ENCODE measurements at regions not wholly inside any gene's neighbourhood (a gene's known extent, or its start where the extent isn't known, plus 50 kb on each side); places are given as distances from the start of the nearest gene placed in this dataset.
"Not testable (repeated sequence)": the region's sequence is repeated elsewhere in the genome, so short reads cannot be mapped to it uniquely, and the experiment has no call there.

DNA sequence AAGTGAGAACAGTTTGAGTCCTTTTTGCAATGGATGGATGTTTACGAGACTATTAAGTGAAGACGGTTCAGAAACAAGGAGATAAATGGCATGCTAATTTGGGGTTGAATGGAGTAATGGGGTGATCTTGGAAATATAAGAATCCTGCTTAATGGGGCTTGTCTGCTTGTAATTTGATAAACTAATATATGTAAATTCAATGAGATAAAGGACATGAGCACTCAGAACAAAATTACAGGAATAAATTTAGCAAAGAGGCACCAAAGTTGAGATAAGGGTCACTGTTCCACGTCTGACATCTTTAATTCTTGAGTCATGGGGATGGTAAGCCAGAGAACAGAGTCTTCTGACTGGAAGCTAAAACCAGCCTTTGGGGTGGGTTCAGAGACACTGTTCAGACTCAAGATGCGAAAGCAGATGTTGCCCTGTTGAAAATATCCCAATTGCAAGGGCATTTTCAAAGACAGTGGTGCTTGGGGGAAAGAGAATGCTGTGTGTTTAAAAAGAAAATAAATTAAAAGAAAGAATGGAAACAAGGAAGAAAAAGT is 67.8 kb upstream of the CHRNB4 start:
- BruUV-seq (replicated peaks): no TSS peak
- H3K79me2 ChIP-seq (ENCODE audit: insufficient read depth, low read length): no peaks in the 10 kb centered on the region
- RAD21 ChIA-PET (ENCODE audit: low non-redundant PET in 1 of 2, low total read pairs in 2 of 2, uncharacterized antibody in 2 of 2, unreplicated experiment in 2 of 2): interaction anchor here (0.5 to 1.8 kb wide), 4 partner anchors 69 to 401 kb away, joined by 3 to 4 read pairs (median 4); no protein-coding TSS in a partner anchor
- CTCF ChIA-PET: interaction anchor here (0.6 to 2.6 kb wide), 6 partner anchors 16 to 400 kb away, joined by 3 to 19 read pairs (median 4); no protein-coding TSS in a partner anchor
- H2AFZ ChIP-seq (ENCODE audit: low read depth, low read length, poor library complexity, severe bottlenecking): peak overlapping the region; percentile 99
- intact Hi-C loops (cut with micrococcal nuclease): loop anchor here (1.0 to 5.0 kb wide), 4 partner anchors 70 to 401 kb away; no protein-coding TSS in a partner anchor
- ATAC-seq (no peak), DNase-seq (ENCODE audit: low read depth, low spot score) (no peak)
- no peaks in the 10 kb centered on the region for H3K36me3 ChIP-seq (ENCODE audit: control insufficient read depth in 1 of 2, insufficient read depth in 2 of 2, low read length in 2 of 2)
- no peaks in the 10 kb centered on the region; a peak in 1 of 4 replicates for H3K9me3 ChIP-seq (ENCODE audit: control insufficient read depth in 1 of 2, insufficient read depth in 1 of 2, low read depth in 1 of 2, low read length in 2 of 2)
- no peak overlapping the region for H3K27ac ChIP-seq (ENCODE audit: low read depth, low read length)
- no peaks in the 10 kb centered on the region for H3K9me2 ChIP-seq (ENCODE audit: insufficient read depth)
- no peaks in the 10 kb centered on the region for H3K27me3 ChIP-seq (ENCODE audit: insufficient read depth, low read length)
- no peak overlapping the region for H3K9ac ChIP-seq (ENCODE audit: low read length)
- H3K4me3 ChIP-seq (replicated peaks in 1 of 2; ENCODE audit: low read depth in 1 of 2, low read length in 2 of 2): 0 out of 4 replicates have a peak overlapping the region, but pooled peaks of 1 of the 2 experiments have one; percentile 20
- POLR2A ChIA-PET: no interaction called here
- peak overlapping the region; percentile 66 for H3K4me2 ChIP-seq (ENCODE audit: low read length)
- H3K4me1 ChIP-seq (ENCODE audit: control insufficient read depth in 1 of 2, insufficient read depth in 2 of 2, low read length in 2 of 2): peaks cover 2 to 9% of the 10 kb centered on the region in 2 experiments; a peak in 2 of 4 replicates
- H4K20me1 ChIP-seq (ENCODE audit: insufficient read depth): no peaks in the 10 kb centered on the region
- TF ChIP-seq MAX (IDR thresholded peaks at IDR 0.05) (no peak), SP1 (IDR thresholded peaks at IDR 0.05; ENCODE audit: low read depth) (no peak), JUND (IDR thresholded peaks at IDR 0.05) (no peak), SRF (IDR thresholded peaks at IDR 0.05; ENCODE audit: low read depth) (no peak), EGR1 (IDR thresholded peaks at IDR 0.05; ENCODE audit: low read depth) (no peak)

DNA sequence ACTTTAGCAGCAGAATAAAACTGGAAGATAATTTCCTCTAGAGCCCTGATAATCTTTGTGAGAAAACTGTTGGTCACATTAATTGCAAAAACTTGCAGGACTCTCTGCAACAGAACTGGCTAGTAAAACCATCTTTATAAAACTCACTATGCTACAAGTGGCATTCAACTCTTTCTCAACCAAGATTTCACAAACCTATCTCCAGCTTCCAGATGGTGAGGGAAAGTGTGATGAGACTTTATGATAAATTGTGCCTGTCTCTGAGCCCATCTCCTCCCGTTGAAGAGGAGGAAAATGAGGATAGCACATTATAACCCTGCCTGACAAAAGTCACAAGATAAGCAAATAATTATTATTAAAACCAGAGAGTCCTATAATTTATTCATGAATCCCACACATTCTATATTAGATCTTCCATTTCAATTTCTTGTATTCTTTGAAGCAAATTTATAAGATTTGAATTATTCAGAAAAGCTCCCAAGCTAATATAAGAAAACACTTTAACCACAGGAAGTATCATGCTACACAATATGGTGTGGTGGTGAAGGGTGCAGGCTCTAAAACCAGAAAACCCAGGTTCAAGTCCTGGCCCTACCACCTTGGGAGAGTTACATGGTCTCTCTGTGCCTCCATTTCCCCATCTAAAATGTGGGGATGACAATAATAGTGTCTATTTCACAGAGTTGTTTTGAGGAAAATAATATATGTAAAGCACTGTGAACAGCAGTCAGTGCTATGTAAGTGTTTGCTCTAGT is 65.6 kb upstream of the CHRNB4 start:
- BruUV-seq (replicated peaks); H3K79me2 ChIP-seq (ENCODE audit: insufficient read depth, low read length); H3K9ac ChIP-seq (ENCODE audit: low read length); H3K36me3 ChIP-seq (ENCODE audit: control insufficient read depth in 1 of 2, insufficient read depth in 2 of 2, low read length in 2 of 2); POLR2A ChIA-PET; H3K27ac ChIP-seq (ENCODE audit: low read depth, low read length); H4K20me1 ChIP-seq (ENCODE audit: insufficient read depth); ATAC-seq; H3K4me3 ChIP-seq (replicated peaks in 1 of 2; ENCODE audit: low read depth in 1 of 2, low read length in 2 of 2); H3K4me1 ChIP-seq (ENCODE audit: control insufficient read depth in 1 of 2, insufficient read depth in 2 of 2, low read length in 2 of 2); H3K9me3 ChIP-seq (ENCODE audit: control insufficient read depth in 1 of 2, insufficient read depth in 1 of 2, low read depth in 1 of 2, low read length in 2 of 2); CTCF ChIA-PET; H3K27me3 ChIP-seq (ENCODE audit: insufficient read depth, low read length); DNase-seq (ENCODE audit: low read depth, low spot score); H2AFZ ChIP-seq (ENCODE audit: low read depth, low read length, poor library complexity, severe bottlenecking); H3K9me2 ChIP-seq (ENCODE audit: insufficient read depth); H3K4me2 ChIP-seq (ENCODE audit: low read length): not testable (repeated sequence)
- intact Hi-C loops (cut with micrococcal nuclease): loop anchor here (5.0 kb wide), 2 partner anchors 224 to 399 kb away; no protein-coding TSS in a partner anchor
- RAD21 ChIA-PET (ENCODE audit: low non-redundant PET in 1 of 2, low total read pairs in 2 of 2, uncharacterized antibody in 2 of 2, unreplicated experiment in 2 of 2): interaction anchor here in 1 of 2 experiments (0.6 kb wide), 1 partner anchor 428 kb away, joined by 4 read pairs; no protein-coding TSS in a partner anchor

- ATAC-seq; H3K4me1 ChIP-seq (ENCODE audit: control insufficient read depth in 1 of 2, insufficient read depth in 2 of 2, low read length in 2 of 2); H3K79me2 ChIP-seq (ENCODE audit: insufficient read depth, low read length); H3K36me3 ChIP-seq (ENCODE audit: control insufficient read depth in 1 of 2, insufficient read depth in 2 of 2, low read length in 2 of 2); BruUV-seq (replicated peaks); intact Hi-C loops (cut with micrococcal nuclease); POLR2A ChIA-PET; H3K9ac ChIP-seq (ENCODE audit: low read length); H3K9me3 ChIP-seq (ENCODE audit: control insufficient read depth in 1 of 2, insufficient read depth in 1 of 2, low read depth in 1 of 2, low read length in 2 of 2); H3K4me3 ChIP-seq (replicated peaks in 1 of 2; ENCODE audit: low read depth in 1 of 2, low read length in 2 of 2); H3K4me2 ChIP-seq (ENCODE audit: low read length); H3K27ac ChIP-seq (ENCODE audit: low read depth, low read length); H3K9me2 ChIP-seq (ENCODE audit: insufficient read depth); RAD21 ChIA-PET (ENCODE audit: low non-redundant PET in 1 of 2, low total read pairs in 2 of 2, uncharacterized antibody in 2 of 2, unreplicated experiment in 2 of 2); CTCF ChIA-PET; H4K20me1 ChIP-seq (ENCODE audit: insufficient read depth); H2AFZ ChIP-seq (ENCODE audit: low read depth, low read length, poor library complexity, severe bottlenecking); DNase-seq (ENCODE audit: low read depth, low spot score); H3K27me3 ChIP-seq (ENCODE audit: insufficient read depth, low read length): not testable (repeated sequence)
Observed at GRCh38 chr15:78703334-78704056, 62.5 kb upstream of the CHRNB4 start.
